ENCODE measurements at regions not wholly inside any gene's neighbourhood (a gene's known extent, or its start where the extent isn't known, plus 50 kb on each side); places are given as distances from the start of the nearest gene placed in this dataset.

DNA sequence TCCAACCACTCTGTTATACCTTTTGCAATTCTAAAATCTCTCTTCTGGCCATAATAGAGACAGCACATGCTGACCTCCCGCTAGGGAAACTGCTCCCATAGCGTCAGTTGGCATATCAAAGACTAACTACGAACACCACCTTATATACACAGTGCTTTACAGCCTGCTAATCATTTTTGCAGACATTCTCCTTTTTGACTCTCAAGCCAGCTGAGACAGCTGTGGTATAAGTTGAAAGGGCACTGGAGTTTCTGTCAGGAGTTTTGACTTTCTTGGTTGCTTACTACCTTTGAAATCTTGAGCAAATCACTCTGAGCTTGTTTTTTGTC lies 160.2 kb upstream of the TBCA start:
- no peaks in the 10 kb centered on the region for H3K9me3 ChIP-seq (ENCODE audit: control insufficient read depth, insufficient read depth, low read length)
- no peak overlapping the region for H3K18ac ChIP-seq (ENCODE audit: low read depth, low read length)
- dilution Hi-C loops (cut with HindIII; ENCODE audit: low sequenced_read_pairs, unreplicated experiment) (no loop called here), intact Hi-C loops (cut with micrococcal nuclease) (no loop called here), in situ Hi-C loops (cut with MboI; ENCODE audit: low sequenced_read_pairs) (no loop called here)
- H4K91ac ChIP-seq (ENCODE audit: insufficient read depth, low read depth, low read length) = no peak overlapping the region
- H2BK15ac ChIP-seq (ENCODE audit: low read depth, low read length) = no peak overlapping the region
- CTCF ChIA-PET = no interaction called here
- no CpG with 5 or more reads among the region's 3 CpGs for WGBS, 2 experiments (ENCODE audit: extremely low coverage in 2 of 2, insufficient read length in 1 of 2)
- POLR2A ChIA-PET (ENCODE audit: unreplicated experiment) = no interaction called here
- H3K4me1 ChIP-seq (ENCODE audit: control insufficient read depth, insufficient read depth, low read length) = no peaks in the 10 kb centered on the region
- H2BK120ac ChIP-seq (ENCODE audit: low read depth, low read length) = no peak overlapping the region
- H3K4ac ChIP-seq (ENCODE audit: low read depth, low read length) = no peak overlapping the region
- H3K27me3 ChIP-seq (ENCODE audit: control insufficient read depth, insufficient read depth, low read length) = peaks cover 23% of the 10 kb centered on the region
- no peak overlapping the region for H3K4me3 ChIP-seq (ENCODE audit: insufficient read depth, low read depth, low read length)
- no peak overlapping the region for H2AK5ac ChIP-seq (ENCODE audit: low read depth, low read length)
- no peak overlapping the region for H2AK9ac ChIP-seq (replicated peaks; ENCODE audit: low read depth, low read length, poor library complexity)
- no peaks in the 10 kb centered on the region for H3K79me1 ChIP-seq (ENCODE audit: low read depth in 1 of 2, low read length in 2 of 2)
- no peak overlapping the region for H3K23ac ChIP-seq (ENCODE audit: low read depth, low read length)
- H3K9me1 ChIP-seq (ENCODE audit: insufficient read depth, low read length) = no peaks in the 10 kb centered on the region
- no peaks in the 10 kb centered on the region for H3K36me3 ChIP-seq (ENCODE audit: control insufficient read depth, insufficient read depth, low read length)
- H2AFZ ChIP-seq (replicated peaks; ENCODE audit: low read length, poor library complexity) = no peak overlapping the region
- no peak overlapping the region for H3K14ac ChIP-seq (replicated peaks; ENCODE audit: low read depth, low read length)
- ATAC-seq (ENCODE audit: low read depth) (no peak), DNase-seq (no peak)
- H3K9ac ChIP-seq (ENCODE audit: low read depth, low read length) = no peak overlapping the region
- no peak overlapping the region for H3K27ac ChIP-seq (ENCODE audit: insufficient read depth, low read length)
- no peaks in the 10 kb centered on the region for H4K20me1 ChIP-seq (ENCODE audit: insufficient read depth, low read length)
- no peak overlapping the region for H4K8ac ChIP-seq (ENCODE audit: low read depth in 2 of 2, low read length in 2 of 2)
- no peak for TF ChIP-seq ELK1 (IDR thresholded peaks at IDR 0.05; ENCODE audit: borderline replicate concordance, low read depth, low read length)
- no peak for TF ChIP-seq USF2 (IDR thresholded peaks at IDR 0.05; ENCODE audit: low read depth, low read length)
- no peak for TF ChIP-seq RCOR1 (IDR thresholded peaks at IDR 0.05; ENCODE audit: insufficient replicate concordance, low read length)
- no peak for TF ChIP-seq RAD21 (IDR thresholded peaks at IDR 0.05; ENCODE audit: low read length)
- no peak for TF ChIP-seq NFE2L2 (IDR thresholded peaks at IDR 0.05; ENCODE audit: low read depth, low read length)
- TF ChIP-seq MAZ (IDR thresholded peaks at IDR 0.05; ENCODE audit: borderline replicate concordance, low read depth, low read length) = no peak
- no peak for TF ChIP-seq SMC3 (IDR thresholded peaks at IDR 0.05; ENCODE audit: low read depth, low read length)
- no peak for TF ChIP-seq MAFK (IDR thresholded peaks at IDR 0.05; ENCODE audit: low read depth, low read length)
- TF ChIP-seq RFX5 (IDR thresholded peaks at IDR 0.05; ENCODE audit: low read depth, low read length) = no peak
- no peak for TF ChIP-seq MXI1 (IDR thresholded peaks at IDR 0.05; ENCODE audit: borderline replicate concordance, low read depth, low read length)
- TF ChIP-seq CTCF (conservative IDR thresholded peaks at IDR 0.05; ENCODE audit: low read depth, low read length) = no peak
- no peak for TF ChIP-seq FOS (IDR thresholded peaks at IDR 0.05; ENCODE audit: low read depth, low read length)
- TF ChIP-seq POLR2A (IDR thresholded peaks at IDR 0.05; ENCODE audit: low read depth, low read length) = no peak
- no peak for TF ChIP-seq BHLHE40 (IDR thresholded peaks at IDR 0.05; ENCODE audit: low read depth, low read length)
- TF ChIP-seq CHD1 (IDR thresholded peaks at IDR 0.05; ENCODE audit: low read depth, low read length) = no peak
- no peak overlapping the region for H2BK20ac ChIP-seq (ENCODE audit: low read depth, low read length)
- H4K5ac ChIP-seq (ENCODE audit: low read depth, low read length) = no peak overlapping the region
- BruUV-seq (replicated peaks) = no TSS peak
- no peak overlapping the region for H3K4me2 ChIP-seq (ENCODE audit: low read depth, low read length)
- no peak overlapping the region for H2BK5ac ChIP-seq (ENCODE audit: low read depth, low read length, poor library complexity, severe bottlenecking)
- no peak overlapping the region for H3K56ac ChIP-seq (ENCODE audit: extremely low read depth, insufficient read depth, low read length)

Data from IMR-90 (cell line).